ENCODE measurements at regions not wholly inside any gene's neighbourhood (a gene's known extent, or its start where the extent isn't known, plus 50 kb on each side); places are given as distances from the start of the nearest gene placed in this dataset.

GRCh38 chr22:22946131-22946530 is 58.5 kb downstream of the IGLL5 start:
- H3K4me1 ChIP-seq (ENCODE audit: control insufficient read depth, insufficient read depth, low read length): no peaks in the 10 kb centered on the region
- H3K9ac ChIP-seq (ENCODE audit: low read depth, low read length): no peak overlapping the region
- no peak overlapping the region for H3K27ac ChIP-seq (ENCODE audit: low read depth, low read length)
- no peaks in the 10 kb centered on the region for H3K9me3 ChIP-seq (ENCODE audit: control insufficient read depth, insufficient read depth, low read length)
- H3K36me3 ChIP-seq (ENCODE audit: control insufficient read depth, insufficient read depth, low read length): no peaks in the 10 kb centered on the region
- no peak overlapping the region for H3K4me3 ChIP-seq (ENCODE audit: low read depth, low read length)
- H3K27me3 ChIP-seq (ENCODE audit: control insufficient read depth, insufficient read depth, low read length): peaks cover 11% of the 10 kb centered on the region

DNA sequence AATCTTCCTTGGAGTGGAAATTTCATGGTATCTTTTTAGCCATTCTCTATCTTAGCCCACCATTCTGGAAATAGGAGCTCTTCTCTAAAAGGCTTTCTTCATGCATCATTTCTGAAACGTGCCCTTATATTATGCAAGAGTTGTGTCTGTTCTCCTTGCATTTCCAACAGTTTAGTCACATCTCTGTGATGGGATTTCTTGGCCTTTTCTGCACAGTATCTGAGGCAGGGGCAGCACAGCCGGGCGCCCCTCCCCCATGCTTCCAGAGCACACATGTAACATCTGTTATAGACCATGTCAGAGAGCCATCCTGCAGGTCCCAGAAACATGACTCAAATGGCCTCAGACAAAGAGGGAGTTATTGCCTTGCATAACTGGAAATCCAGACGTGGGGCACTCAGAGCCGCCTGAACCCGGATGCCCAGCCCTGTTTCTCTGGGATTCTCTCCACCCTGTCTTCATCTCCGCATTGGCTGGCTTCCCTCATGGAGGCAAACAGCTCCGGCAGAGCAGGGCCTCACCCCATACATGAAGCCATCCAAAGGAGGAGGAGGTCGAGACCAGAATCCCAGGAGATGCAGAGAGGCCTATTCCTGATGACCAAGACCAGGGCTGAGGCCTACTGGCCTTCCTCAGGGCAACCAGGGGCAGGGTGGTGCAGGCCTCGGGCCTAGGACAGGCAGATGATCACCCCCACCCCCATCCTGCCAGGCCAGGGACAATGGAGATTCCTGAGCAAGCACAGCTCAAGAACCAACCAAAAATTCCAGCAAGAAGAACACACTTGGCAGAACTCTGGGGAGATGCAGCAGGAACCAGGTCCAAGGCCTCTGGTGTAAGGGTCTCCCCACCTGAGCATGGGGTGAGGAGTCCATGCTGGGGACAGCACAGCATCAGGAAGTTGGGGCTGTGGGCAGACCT is 61.3 kb downstream of the IGLL5 start:
- Histone ChIP-seq H3K4me3 (ENCODE audit: low read depth, low read length) (no peak overlapping the region), H3K27me3 (ENCODE audit: control insufficient read depth, insufficient read depth, low read length) (peaks cover 30% of the 10 kb centered on the region), H3K9ac (ENCODE audit: low read depth, low read length) (no peak overlapping the region), H3K4me1 (ENCODE audit: control insufficient read depth, insufficient read depth, low read length) (no peaks in the 10 kb centered on the region), H3K36me3 (ENCODE audit: control insufficient read depth, insufficient read depth, low read length) (no peaks in the 10 kb centered on the region), H3K9me3 (ENCODE audit: control insufficient read depth, insufficient read depth, low read length) (no peaks in the 10 kb centered on the region), H3K27ac (ENCODE audit: low read depth, low read length) (no peak overlapping the region)

DNA sequence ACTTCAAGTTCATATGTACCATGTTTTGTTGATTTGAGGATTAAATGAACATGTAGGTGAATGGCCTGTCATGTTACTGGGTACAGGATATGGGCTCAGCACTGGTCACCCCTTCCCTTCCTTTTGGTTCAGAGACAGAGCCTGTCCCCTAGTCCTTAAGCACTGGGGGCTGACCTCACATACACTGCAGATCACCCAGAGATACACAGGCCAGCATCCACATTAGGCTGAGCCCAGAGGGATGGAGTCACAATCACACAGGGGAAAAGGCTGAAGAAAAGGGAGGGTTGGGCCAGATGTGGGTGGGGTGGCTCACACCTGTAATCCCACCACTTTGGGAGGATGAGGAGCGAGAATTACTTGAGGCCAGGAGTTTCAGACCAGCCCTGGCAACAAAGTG is 62.3 kb downstream of the IGLL5 start:
- Histone ChIP-seq H3K4me3 (ENCODE audit: low read depth, low read length) (no peak overlapping the region), H3K4me1 (ENCODE audit: control insufficient read depth, insufficient read depth, low read length) (no peaks in the 10 kb centered on the region), H3K9ac (ENCODE audit: low read depth, low read length) (no peak overlapping the region), H3K27ac (ENCODE audit: low read depth, low read length) (no peak overlapping the region), H3K9me3 (ENCODE audit: control insufficient read depth, insufficient read depth, low read length) (no peaks in the 10 kb centered on the region), H3K36me3 (ENCODE audit: control insufficient read depth, insufficient read depth, low read length) (no peaks in the 10 kb centered on the region), H3K27me3 (ENCODE audit: control insufficient read depth, insufficient read depth, low read length) (peaks cover 37% of the 10 kb centered on the region)

- H3K9me3 ChIP-seq (ENCODE audit: control insufficient read depth, insufficient read depth, low read length): no peaks in the 10 kb centered on the region
- no peak overlapping the region for H3K4me3 ChIP-seq (ENCODE audit: low read depth, low read length)
- no peak overlapping the region for H3K27ac ChIP-seq (ENCODE audit: low read depth, low read length)
- no peak overlapping the region for H3K9ac ChIP-seq (ENCODE audit: low read depth, low read length)
- peaks cover 44% of the 10 kb centered on the region for H3K27me3 ChIP-seq (ENCODE audit: control insufficient read depth, insufficient read depth, low read length)
- no peaks in the 10 kb centered on the region for H3K4me1 ChIP-seq (ENCODE audit: control insufficient read depth, insufficient read depth, low read length)
- H3K36me3 ChIP-seq (ENCODE audit: control insufficient read depth, insufficient read depth, low read length): no peaks in the 10 kb centered on the region
Measured at GRCh38 chr22:22951035-22951434, 63.4 kb downstream of the IGLL5 start.

- Histone ChIP-seq H3K27me3 (ENCODE audit: control insufficient read depth, insufficient read depth, low read length) (peaks cover 51% of the 10 kb centered on the region), H3K9me3 (ENCODE audit: control insufficient read depth, insufficient read depth, low read length) (no peaks in the 10 kb centered on the region), H3K27ac (ENCODE audit: low read depth, low read length) (no peak overlapping the region), H3K4me3 (ENCODE audit: low read depth, low read length) (no peak overlapping the region), H3K4me1 (ENCODE audit: control insufficient read depth, insufficient read depth, low read length) (no peaks in the 10 kb centered on the region), H3K9ac (ENCODE audit: low read depth, low read length) (no peak overlapping the region), H3K36me3 (ENCODE audit: control insufficient read depth, insufficient read depth, low read length) (no peaks in the 10 kb centered on the region)
Measured at GRCh38 chr22:22952531-22953280, 65.1 kb downstream of the IGLL5 start.

DNA sequence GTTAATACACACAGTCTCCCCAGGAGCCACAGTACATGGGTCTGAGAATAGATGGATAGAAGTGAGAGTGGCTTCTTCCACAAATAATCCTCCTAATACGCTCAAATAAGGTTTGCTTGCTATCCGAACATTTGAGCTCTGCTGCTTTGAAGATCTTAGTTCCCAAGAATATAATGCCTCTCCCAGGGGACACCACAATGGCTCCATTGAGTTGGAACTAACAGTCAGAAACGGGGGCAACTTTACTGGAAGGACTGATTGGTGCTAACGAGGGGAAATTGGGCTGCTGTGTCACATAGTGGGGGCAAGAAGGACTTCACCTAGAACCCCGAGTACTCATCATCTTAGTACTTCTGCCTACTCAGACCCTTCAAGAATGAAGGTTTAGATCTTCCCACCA is 66.2 kb downstream of the IGLL5 start:
- H3K27ac ChIP-seq (ENCODE audit: low read depth, low read length): no peak overlapping the region
- no peaks in the 10 kb centered on the region for H3K4me1 ChIP-seq (ENCODE audit: control insufficient read depth, insufficient read depth, low read length)
- no peak overlapping the region for H3K9ac ChIP-seq (ENCODE audit: low read depth, low read length)

GRCh38 chr22:22954656-22955055 is 67.0 kb downstream of the IGLL5 start:
- H3K4me1 ChIP-seq (ENCODE audit: control insufficient read depth, insufficient read depth, low read length): peaks cover 3% of the 10 kb centered on the region; the same call in 1 of the 2 replicates
- H3K36me3 ChIP-seq (ENCODE audit: control insufficient read depth, insufficient read depth, low read length): no peaks in the 10 kb centered on the region
- H3K4me3 ChIP-seq (ENCODE audit: low read depth, low read length): no peak overlapping the region
- H3K27ac ChIP-seq (ENCODE audit: low read depth, low read length): no peak overlapping the region
- H3K9ac ChIP-seq (ENCODE audit: low read depth, low read length): no peak overlapping the region
- H3K9me3 ChIP-seq (ENCODE audit: control insufficient read depth, insufficient read depth, low read length): no peaks in the 10 kb centered on the region
- H3K27me3 ChIP-seq (ENCODE audit: control insufficient read depth, insufficient read depth, low read length): peaks cover 60% of the 10 kb centered on the region

More for the DNA sequence above, 66.2 kb downstream of the IGLL5 start:
- no peaks in the 10 kb centered on the region for H3K36me3 ChIP-seq (ENCODE audit: control insufficient read depth, insufficient read depth, low read length)
- H3K4me3 ChIP-seq (ENCODE audit: low read depth, low read length): no peak overlapping the region
- H3K27me3 ChIP-seq (ENCODE audit: control insufficient read depth, insufficient read depth, low read length): peaks cover 60% of the 10 kb centered on the region
- no peaks in the 10 kb centered on the region for H3K9me3 ChIP-seq (ENCODE audit: control insufficient read depth, insufficient read depth, low read length)

- Histone ChIP-seq H3K9me3 (ENCODE audit: control insufficient read depth, insufficient read depth, low read length) (no peaks in the 10 kb centered on the region), H3K36me3 (ENCODE audit: control insufficient read depth, insufficient read depth, low read length) (no peaks in the 10 kb centered on the region), H3K4me1 (ENCODE audit: control insufficient read depth, insufficient read depth, low read length) (peaks cover 5% of the 10 kb centered on the region; the same call in 1 of the 2 replicates), H3K27ac (ENCODE audit: low read depth, low read length) (no peak overlapping the region), H3K4me3 (ENCODE audit: low read depth, low read length) (no peak overlapping the region), H3K9ac (ENCODE audit: low read depth, low read length) (no peak overlapping the region), H3K27me3 (ENCODE audit: control insufficient read depth, insufficient read depth, low read length) (peaks cover 56% of the 10 kb centered on the region)
Measured at GRCh38 chr22:22955276-22955798, 67.7 kb downstream of the IGLL5 start.

GRCh38 chr22:22955866-22956535 is 68.4 kb downstream of the IGLL5 start:
- peaks cover 50% of the 10 kb centered on the region for H3K27me3 ChIP-seq (ENCODE audit: control insufficient read depth, insufficient read depth, low read length)
- peaks cover 5% of the 10 kb centered on the region; the same call in 1 of the 2 replicates for H3K4me1 ChIP-seq (ENCODE audit: control insufficient read depth, insufficient read depth, low read length)
- H3K36me3 ChIP-seq (ENCODE audit: control insufficient read depth, insufficient read depth, low read length): no peaks in the 10 kb centered on the region
- no peak overlapping the region for H3K27ac ChIP-seq (ENCODE audit: low read depth, low read length)
- H3K9ac ChIP-seq (ENCODE audit: low read depth, low read length): no peak overlapping the region
- no peak overlapping the region for H3K4me3 ChIP-seq (ENCODE audit: low read depth, low read length)
- H3K9me3 ChIP-seq (ENCODE audit: control insufficient read depth, insufficient read depth, low read length): no peaks in the 10 kb centered on the region

DNA sequence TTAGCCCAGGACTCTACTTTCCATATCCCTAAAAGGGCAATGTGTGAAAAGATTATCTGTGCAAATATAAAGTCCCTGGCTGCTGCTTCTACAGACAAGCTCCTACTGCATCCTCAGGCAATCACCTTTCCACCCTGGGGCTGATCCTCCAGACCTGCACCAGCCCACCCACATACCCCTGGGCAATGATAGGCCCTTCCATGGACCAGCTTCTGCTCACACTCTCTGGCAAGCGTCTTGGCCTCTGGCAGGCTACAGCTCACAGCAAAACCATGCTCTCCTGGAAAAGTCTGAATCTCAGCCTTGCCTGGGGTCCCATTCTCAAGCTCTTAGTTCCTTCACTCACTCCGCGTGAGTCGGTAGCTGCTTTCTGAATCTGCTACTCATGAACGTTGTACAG is 69.5 kb downstream of the IGLL5 start:
- no peaks in the 10 kb centered on the region for H3K36me3 ChIP-seq (ENCODE audit: control insufficient read depth, insufficient read depth, low read length)
- no peaks in the 10 kb centered on the region; the same call in 1 of the 2 replicates for H3K9me3 ChIP-seq (ENCODE audit: control insufficient read depth, insufficient read depth, low read length)
- H3K9ac ChIP-seq (ENCODE audit: low read depth, low read length): no peak overlapping the region
- no peak overlapping the region for H3K4me3 ChIP-seq (ENCODE audit: low read depth, low read length)
- H3K27ac ChIP-seq (ENCODE audit: low read depth, low read length): no peak overlapping the region
- peaks cover 5% of the 10 kb centered on the region; the same call in 1 of the 2 replicates for H3K4me1 ChIP-seq (ENCODE audit: control insufficient read depth, insufficient read depth, low read length)
- peaks cover 39% of the 10 kb centered on the region for H3K27me3 ChIP-seq (ENCODE audit: control insufficient read depth, insufficient read depth, low read length)
